Panc1 (cell line): ENCODE measurements at regions not wholly inside any gene's neighbourhood (a gene's known extent, or its start where the extent isn't known, plus 50 kb on each side); places are given as distances from the start of the nearest gene placed in this dataset.

ENCODE experiments used
- ATAC-seq: fragments of 200-7000 bp; cut with Tn5 transposase; 2 replicates; pipeline ENCODE4 v1.9.1; 2020; ENCODE audit warnings: mild to moderate bottlenecking, moderate library complexity
- BruUV-seq: library from RNA; stranded (reverse); fragments of 400-500 nt; replicated peaks from 2 replicates; lab custom pipeline; 2021; lab: Mats Ljungman, UMichigan
- CTCF ChIA-PET: fragments of 300-600 bp; sonication (Branson Sonifier 250); formaldehyde crosslinking; loops from one replicate; lab custom pipeline; 2022; ENCODE audit warnings: antibody characterized with exemption; lab: Charles Lee
- POLR2A ChIA-PET: fragments of 300-600 bp; sonication (Branson Sonifier 250); formaldehyde crosslinking; loops from one replicate; lab custom pipeline; 2022; ENCODE audit warnings: antibody characterized with exemption; lab: Charles Lee
- DNase-seq: peaks from one replicate; pipeline ENCODE4 v3.0.0-alpha.2; 2010; ENCODE audit warnings: low read depth, low spot score
- H3K27ac ChIP-seq: 2 replicates; pipeline ENCODE4 v1.5.1; 2011; ENCODE audit warnings: mild to moderate bottlenecking, low read length, inconsistent platforms
- H3K27me3 ChIP-seq: fragments of 200-500 bp; sonication (Bioruptor generic); 2 replicates; pipeline ENCODE4 v1.6.0; 2014; ENCODE audit warnings: low read length, inconsistent platforms; ENCODE audit not compliant: control insufficient read depth, insufficient read depth
- H3K36me3 ChIP-seq: fragments of 200-500 bp; sonication (Bioruptor generic); 2 replicates; pipeline ENCODE4 v1.5.1; 2014; ENCODE audit warnings: inconsistent platforms, mild to moderate bottlenecking, low read length, moderate library complexity; ENCODE audit not compliant: control insufficient read depth, insufficient read depth
- H3K4me1 ChIP-seq: 2 replicates; pipeline ENCODE4 v1.5.1; 2011; ENCODE audit warnings: inconsistent platforms, mild to moderate bottlenecking, low read length, moderate library complexity; ENCODE audit not compliant: control insufficient read depth, insufficient read depth
- H3K4me3 ChIP-seq, 2 experiments: 2 replicates each; pipeline ENCODE4 v1.5.1; 2011 to 2012; ENCODE audit warnings: low read depth in 2 of 2, low read length in 2 of 2, mild to moderate bottlenecking in 2 of 2, inconsistent platforms in 1 of 2, moderate library complexity in 1 of 2
- H3K9me3 ChIP-seq: fragments of 200-500 bp; sonication (Bioruptor generic); 2 replicates; pipeline ENCODE4 v1.5.1; 2014; ENCODE audit warnings: low read depth, mild to moderate bottlenecking, inconsistent platforms, low read length, moderate library complexity; ENCODE audit not compliant: control insufficient read depth, insufficient read depth
- POLR2AphosphoS5 ChIP-seq: IDR thresholded peaks from 2 replicates; pipeline ENCODE4 v1.6.1; 2012; ENCODE audit warnings: mild to moderate bottlenecking, low read depth, low read length, moderate library complexity
- SIN3A ChIP-seq: IDR thresholded peaks from 2 replicates; pipeline ENCODE4 v1.6.1; 2012; ENCODE audit warnings: low read depth, mild to moderate bottlenecking, low read length, moderate library complexity, borderline replicate concordance; ENCODE audit not compliant: insufficient read depth
- TCF7L2 ChIP-seq: IDR thresholded peaks from 2 replicates; pipeline ENCODE4 v1.6.1; 2011; ENCODE audit warnings: mild to moderate bottlenecking, low read depth, low read length, inconsistent platforms
- in situ Hi-C: cut with HindIII; loops from 2 replicates; pipeline ENCODE4 v1.10.0; 2016; ENCODE audit warnings: low sequenced_read_pairs, low pct_unique_long_range_greater_than_20kb
- intact Hi-C: fragments of 100-400 bp; cut with micrococcal nuclease; formaldehyde crosslinking; loops from one replicate; pipeline ENCODE4 v1.10.0; 2022; ENCODE audit not compliant: unreplicated experiment
- TF ChIP-seq, protein P1 (sequence below): fragments of 450-650 bp; IDR thresholded peaks from 2 replicates; pipeline ENCODE4 v1.5.1; 2017; ENCODE audit warnings: mild to moderate bottlenecking
- TF ChIP-seq, protein P2 (sequence below), 2 experiments: IDR thresholded peaks; 2 replicates each; pipeline ENCODE4 v1.6.1; 2011 to 2012; ENCODE audit warnings: low read depth in 2 of 2, control low read depth in 1 of 2, low read length in 1 of 2, mild to moderate bottlenecking in 1 of 2, moderate library complexity in 1 of 2; ENCODE audit not compliant: insufficient read depth in 1 of 2

DNA sequence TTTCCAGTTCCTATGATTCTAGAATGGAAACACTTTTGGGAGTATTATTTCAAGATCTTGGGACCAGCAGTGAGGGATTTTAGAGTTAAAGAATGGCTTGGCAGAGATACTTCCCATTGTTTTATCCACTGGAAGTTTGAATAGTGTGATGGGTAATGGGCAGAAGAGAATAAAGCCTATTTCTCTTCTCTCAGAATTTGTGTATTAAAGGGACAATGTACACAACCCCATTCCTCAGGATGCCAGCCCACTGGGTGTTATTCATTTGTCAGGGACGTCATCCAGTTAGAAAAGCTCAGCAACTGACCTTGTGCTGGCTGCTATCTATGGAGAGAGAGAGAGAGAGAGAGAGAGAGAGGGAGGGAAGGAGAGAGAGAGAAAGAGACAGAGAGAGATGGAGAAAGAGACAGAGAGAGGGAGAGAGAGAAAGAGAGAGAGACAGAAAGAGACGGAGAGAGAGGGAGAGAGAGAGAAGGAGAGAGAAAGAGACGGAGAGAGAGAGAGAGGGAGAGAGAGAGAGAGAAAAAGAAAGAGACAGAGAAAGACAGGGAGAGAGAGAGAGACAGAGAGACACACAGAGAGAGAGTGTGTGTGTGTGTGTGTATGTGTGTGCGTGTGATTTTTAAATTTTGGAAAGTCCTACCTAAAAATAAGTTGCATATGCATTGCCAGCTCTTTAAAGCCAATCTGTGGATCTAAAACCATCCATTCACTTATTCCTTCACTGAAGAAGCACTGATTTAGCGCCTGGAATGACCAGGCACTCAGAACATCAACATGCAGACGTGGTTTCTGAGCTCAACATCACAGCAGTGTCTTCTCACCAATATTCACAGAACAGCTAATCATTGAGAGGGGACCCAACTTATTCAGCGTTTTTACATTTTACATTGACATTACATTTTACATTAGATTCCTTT, 388.8 kb downstream of the THBS2 start:
- in situ Hi-C loops, result no loop called here
- Histone ChIP-seq H3K36me3 (no peaks in the 10 kb centered on the region), H3K9me3 (no peaks in the 10 kb centered on the region), H3K4me3 (no peak overlapping the region), H3K27me3 (peaks cover 19% of the 10 kb centered on the region), H3K27ac (no peak overlapping the region), H3K4me1 (no peaks in the 10 kb centered on the region)
- intact Hi-C loops, result no loop called here
- TF ChIP-seq SIN3A, result no peak
- no peak for TF ChIP-seq TCF7L2
- TF ChIP-seq, protein P1, sequence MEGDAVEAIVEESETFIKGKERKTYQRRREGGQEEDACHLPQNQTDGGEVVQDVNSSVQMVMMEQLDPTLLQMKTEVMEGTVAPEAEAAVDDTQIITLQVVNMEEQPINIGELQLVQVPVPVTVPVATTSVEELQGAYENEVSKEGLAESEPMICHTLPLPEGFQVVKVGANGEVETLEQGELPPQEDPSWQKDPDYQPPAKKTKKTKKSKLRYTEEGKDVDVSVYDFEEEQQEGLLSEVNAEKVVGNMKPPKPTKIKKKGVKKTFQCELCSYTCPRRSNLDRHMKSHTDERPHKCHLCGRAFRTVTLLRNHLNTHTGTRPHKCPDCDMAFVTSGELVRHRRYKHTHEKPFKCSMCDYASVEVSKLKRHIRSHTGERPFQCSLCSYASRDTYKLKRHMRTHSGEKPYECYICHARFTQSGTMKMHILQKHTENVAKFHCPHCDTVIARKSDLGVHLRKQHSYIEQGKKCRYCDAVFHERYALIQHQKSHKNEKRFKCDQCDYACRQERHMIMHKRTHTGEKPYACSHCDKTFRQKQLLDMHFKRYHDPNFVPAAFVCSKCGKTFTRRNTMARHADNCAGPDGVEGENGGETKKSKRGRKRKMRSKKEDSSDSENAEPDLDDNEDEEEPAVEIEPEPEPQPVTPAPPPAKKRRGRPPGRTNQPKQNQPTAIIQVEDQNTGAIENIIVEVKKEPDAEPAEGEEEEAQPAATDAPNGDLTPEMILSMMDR, result no peak
- no peak for TF ChIP-seq POLR2AphosphoS5
- TF ChIP-seq, protein P2, sequence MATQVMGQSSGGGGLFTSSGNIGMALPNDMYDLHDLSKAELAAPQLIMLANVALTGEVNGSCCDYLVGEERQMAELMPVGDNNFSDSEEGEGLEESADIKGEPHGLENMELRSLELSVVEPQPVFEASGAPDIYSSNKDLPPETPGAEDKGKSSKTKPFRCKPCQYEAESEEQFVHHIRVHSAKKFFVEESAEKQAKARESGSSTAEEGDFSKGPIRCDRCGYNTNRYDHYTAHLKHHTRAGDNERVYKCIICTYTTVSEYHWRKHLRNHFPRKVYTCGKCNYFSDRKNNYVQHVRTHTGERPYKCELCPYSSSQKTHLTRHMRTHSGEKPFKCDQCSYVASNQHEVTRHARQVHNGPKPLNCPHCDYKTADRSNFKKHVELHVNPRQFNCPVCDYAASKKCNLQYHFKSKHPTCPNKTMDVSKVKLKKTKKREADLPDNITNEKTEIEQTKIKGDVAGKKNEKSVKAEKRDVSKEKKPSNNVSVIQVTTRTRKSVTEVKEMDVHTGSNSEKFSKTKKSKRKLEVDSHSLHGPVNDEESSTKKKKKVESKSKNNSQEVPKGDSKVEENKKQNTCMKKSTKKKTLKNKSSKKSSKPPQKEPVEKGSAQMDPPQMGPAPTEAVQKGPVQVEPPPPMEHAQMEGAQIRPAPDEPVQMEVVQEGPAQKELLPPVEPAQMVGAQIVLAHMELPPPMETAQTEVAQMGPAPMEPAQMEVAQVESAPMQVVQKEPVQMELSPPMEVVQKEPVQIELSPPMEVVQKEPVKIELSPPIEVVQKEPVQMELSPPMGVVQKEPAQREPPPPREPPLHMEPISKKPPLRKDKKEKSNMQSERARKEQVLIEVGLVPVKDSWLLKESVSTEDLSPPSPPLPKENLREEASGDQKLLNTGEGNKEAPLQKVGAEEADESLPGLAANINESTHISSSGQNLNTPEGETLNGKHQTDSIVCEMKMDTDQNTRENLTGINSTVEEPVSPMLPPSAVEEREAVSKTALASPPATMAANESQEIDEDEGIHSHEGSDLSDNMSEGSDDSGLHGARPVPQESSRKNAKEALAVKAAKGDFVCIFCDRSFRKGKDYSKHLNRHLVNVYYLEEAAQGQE (IDR thresholded peaks at IDR 0.05; ENCODE audit: insufficient read depth in 1 of 2, low read depth in 2 of 2, low read length in 1 of 2), result no peak
- CTCF ChIA-PET, result no interaction called here
- no TSS peak for BruUV-seq
- DNase-seq, result no peak
- no peak for ATAC-seq
- POLR2A ChIA-PET, result no interaction called here

DNA sequence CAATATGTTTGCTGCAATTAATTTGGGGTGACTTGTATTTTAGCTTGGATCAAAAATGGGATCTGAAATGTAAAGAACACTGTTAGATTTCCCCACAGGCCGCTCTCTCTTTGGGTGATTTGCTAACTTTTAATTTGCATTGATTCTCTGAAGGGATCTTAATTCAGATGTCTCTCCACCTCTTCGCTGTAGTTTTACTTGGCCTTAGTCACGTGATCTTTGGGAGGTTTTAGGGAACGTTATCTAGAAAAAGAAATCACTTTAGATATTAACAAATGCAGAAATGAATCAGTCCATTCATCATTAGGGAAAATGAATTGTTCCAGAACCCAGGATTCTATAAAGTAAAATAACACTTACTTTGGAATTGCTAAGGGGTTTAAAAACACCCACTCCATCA, 390.2 kb downstream of the THBS2 start:
- ATAC-seq (no peak), DNase-seq (no peak)
- H3K27me3 ChIP-seq, result peaks cover 19% of the 10 kb centered on the region
- TF ChIP-seq, protein P1, result no peak
- TF ChIP-seq TCF7L2 (no peak), POLR2AphosphoS5 (no peak), SIN3A (no peak)
- TF ChIP-seq, protein P2 (IDR thresholded peaks at IDR 0.05; ENCODE audit: insufficient read depth in 1 of 2, low read depth in 2 of 2, low read length in 1 of 2), result no peak
- no peaks in the 10 kb centered on the region for H3K4me1 ChIP-seq
- H3K36me3 ChIP-seq, result no peaks in the 10 kb centered on the region
- POLR2A ChIA-PET, result no interaction called here
- in situ Hi-C loops (no loop called here), intact Hi-C loops (no loop called here)
- H3K4me3 ChIP-seq, result no peak overlapping the region
- CTCF ChIA-PET, result no interaction called here
- no peak overlapping the region for H3K27ac ChIP-seq
- no TSS peak for BruUV-seq
- H3K9me3 ChIP-seq, result no peaks in the 10 kb centered on the region
